ENCODE measurements at regions not wholly inside any gene's neighbourhood (a gene's known extent, or its start where the extent isn't known, plus 50 kb on each side); places are given as distances from the start of the nearest gene placed in this dataset.

- no peak for DNase-seq (ENCODE audit: low spot score)
These were observed 56.0 kb upstream of the OR5AK2 start for GRCh38 chr11:56932572-56933220.

- DNase-seq (ENCODE audit: low spot score), result no peak
These were observed 65.6 kb upstream of the OR5AK2 start for GRCh38 chr11:56923116-56923515.

GRCh38 chr11:56922421-56922820 lies 66.3 kb upstream of the OR5AK2 start:
- DNase-seq (ENCODE audit: low spot score), result no peak

- no peak for DNase-seq (ENCODE audit: low spot score)
These were observed 70.9 kb upstream of the OR5AK2 start for GRCh38 chr11:56917708-56918400.

GRCh38 chr11:56916587-56916986 lies 72.1 kb upstream of the OR5AK2 start:
- no peak for DNase-seq (ENCODE audit: low spot score)

- no peak for DNase-seq (ENCODE audit: low spot score)
These were observed 72.6 kb upstream of the OR5AK2 start for GRCh38 chr11:56916162-56916561.

- DNase-seq (ENCODE audit: low spot score), result no peak
These were observed 77.4 kb upstream of the OR5AK2 start for GRCh38 chr11:56911312-56911711.

DNA sequence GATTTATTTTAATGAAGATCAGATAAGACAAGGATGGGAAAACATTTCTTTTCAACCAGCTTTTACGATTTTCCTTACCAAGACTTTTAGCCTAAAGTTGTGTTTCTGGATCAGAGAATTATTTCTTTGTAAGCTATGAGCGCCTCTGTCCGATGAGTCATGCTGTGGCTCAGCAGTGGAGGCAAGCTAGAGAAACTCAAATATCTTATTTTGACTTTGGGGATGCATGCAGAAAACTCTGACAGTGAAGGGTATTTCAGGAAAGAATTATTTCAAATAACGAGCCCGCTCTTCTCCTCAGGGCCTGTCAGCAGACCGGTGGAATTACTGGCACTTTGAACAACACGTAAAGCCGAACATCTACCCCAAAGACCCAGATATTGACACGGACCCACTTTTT lies 77.9 kb upstream of the OR5AK2 start:
- DNase-seq (ENCODE audit: low spot score), result no peak

DNA sequence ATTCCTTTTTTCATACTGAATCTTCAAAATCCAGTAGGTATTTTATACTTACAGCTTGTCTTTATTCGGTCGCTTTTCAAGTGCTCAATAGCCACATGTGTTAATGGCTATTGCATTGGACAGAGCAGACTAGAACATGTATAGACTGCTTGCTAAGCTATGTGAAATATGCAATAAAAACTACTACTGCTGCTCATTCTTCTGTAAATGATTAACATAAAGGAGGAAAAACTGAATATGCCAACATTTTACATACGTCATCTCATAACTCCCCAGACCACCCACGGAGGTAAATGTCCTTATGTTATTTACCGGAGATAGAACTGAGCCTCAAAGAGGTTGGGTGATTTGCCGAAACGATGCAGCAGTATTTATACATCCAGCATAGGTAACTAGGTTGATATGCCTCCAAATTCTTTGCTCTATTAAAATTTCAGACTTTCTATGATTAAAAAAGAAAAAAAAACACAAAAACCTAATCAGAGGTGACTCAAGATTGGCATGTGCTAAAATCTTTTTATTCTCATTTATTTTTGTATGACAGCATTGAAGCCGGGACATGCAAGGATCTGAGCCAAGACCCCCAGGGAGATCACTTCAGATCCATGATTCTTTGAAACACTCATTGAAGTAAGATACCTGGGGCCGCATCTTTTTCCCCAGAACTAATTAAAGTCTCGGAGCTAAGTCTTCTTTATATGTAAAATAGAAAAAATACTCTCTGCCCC lies 78.5 kb upstream of the OR5AK2 start:
- DNase-seq (ENCODE audit: low spot score), result no peak

DNA sequence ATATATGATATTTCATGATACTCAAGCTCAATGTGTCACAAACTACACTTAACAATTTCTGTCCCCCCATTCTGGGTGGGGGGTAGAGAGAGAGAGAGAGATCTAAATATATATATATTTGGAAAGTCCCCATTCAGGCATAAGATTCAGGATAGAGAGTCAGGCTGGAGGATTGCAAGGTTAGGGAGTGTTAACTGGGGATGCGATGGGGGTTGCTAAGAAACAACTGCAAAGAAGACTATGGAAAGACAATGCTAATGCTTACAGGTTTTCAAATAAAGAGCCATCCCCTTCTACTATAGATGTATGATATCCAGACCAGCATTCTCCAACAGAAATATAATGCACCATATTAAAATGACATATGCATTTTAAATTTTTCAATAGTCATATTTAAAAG lies 79.2 kb upstream of the OR5AK2 start:
- DNase-seq (ENCODE audit: low spot score), result no peak

- no peak for DNase-seq (ENCODE audit: low spot score)
These were observed 79.6 kb upstream of the OR5AK2 start for GRCh38 chr11:56909080-56909479.

DNA sequence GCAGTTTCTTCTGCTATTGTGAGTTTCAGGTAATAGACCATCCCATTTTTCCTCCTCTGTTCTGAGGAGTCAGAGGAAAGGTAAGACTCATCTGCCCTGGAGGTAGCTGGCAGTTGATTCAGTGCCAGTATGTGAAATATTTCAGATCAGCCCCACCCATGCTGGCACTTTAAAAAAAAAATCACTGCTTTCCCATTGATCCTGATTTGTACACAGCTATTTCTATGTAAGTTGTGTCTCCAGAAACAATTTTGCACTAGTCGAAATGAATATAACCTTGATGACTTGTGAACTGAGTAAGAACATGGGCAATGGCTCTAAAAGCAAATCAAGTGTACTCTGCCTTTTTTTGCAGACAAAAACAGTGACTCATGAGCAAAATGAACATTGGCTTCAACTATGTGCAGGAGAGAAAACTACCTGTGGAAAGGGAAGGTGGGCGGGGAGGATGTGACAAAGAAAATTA lies 82.0 kb upstream of the OR5AK2 start:
- no peak for DNase-seq (ENCODE audit: low spot score)

DNA sequence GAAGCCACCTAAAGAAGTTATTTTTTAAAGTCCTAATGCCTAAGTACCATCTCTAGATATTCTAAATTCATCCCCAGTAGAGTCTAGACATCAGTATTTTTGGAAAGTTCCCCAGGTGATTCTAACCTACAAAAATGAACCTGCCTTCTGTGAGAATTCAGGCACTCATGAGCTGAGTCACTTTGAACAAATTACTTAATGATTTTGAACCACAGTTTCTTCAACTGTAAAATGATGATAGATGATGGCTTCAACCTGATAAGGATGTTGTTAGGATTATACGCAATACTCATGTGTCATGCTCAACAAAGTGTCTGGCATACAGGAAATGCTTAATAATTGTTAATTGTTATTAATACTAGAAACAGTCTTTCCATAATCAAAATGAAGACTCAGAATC lies 82.8 kb upstream of the OR5AK2 start:
- no peak for DNase-seq (ENCODE audit: low spot score)

- no peak for DNase-seq (ENCODE audit: low spot score)
These were observed 83.3 kb upstream of the OR5AK2 start for GRCh38 chr11:56905442-56905841.

- DNase-seq (ENCODE audit: low spot score), result no peak
These were observed 89.9 kb upstream of the OR5AK2 start for GRCh38 chr11:56898856-56899255.

GRCh38 chr11:56890584-56891305 lies 98.0 kb upstream of the OR5AK2 start:
- DNase-seq (ENCODE audit: low spot score), result no peak

DNA sequence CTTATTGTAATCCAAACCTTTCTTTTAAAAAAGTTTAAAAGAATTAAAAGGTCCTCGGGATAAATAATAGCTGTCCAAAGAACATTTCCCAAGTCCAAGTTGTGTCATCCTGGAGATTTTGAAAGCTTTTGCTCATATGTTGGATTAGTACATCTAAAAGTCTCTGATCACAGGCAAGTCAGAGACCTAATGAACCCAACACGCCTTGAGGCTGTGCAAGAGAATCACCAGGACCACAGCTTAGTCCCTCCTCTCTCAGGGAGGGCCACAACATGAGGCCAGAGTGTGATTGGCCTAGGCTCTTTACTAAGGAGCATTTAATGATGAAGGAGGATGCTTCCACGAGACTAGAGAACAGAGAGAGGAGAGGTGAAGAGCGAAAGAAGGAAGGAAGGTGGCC lies 98.7 kb upstream of the OR5AK2 start:
- DNase-seq (ENCODE audit: low spot score), result no peak

DNA sequence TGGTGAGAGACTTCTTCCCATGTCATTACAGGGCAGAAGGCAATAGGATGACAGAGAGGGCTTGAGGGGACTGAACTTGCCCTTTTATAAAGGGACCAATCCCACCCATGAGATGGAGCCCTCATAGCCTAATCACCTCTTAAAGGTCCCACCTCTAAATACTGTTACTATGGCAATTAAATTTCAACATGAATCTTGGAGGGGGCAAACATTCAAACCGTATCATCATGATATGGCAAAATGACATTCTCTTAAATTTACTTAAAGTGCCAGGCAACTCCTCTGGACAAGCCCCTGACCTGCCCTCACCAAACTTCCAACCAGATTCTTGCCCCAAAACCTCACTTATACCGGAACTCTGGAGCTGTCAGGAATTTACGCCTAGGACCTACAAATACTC lies 100.8 kb upstream of the OR5AK2 start:
- DNase-seq (ENCODE audit: low spot score), result no peak

GRCh38 chr11:56886455-56886854 lies 102.3 kb upstream of the OR5AK2 start:
- no peak for DNase-seq (ENCODE audit: low spot score)

DNA sequence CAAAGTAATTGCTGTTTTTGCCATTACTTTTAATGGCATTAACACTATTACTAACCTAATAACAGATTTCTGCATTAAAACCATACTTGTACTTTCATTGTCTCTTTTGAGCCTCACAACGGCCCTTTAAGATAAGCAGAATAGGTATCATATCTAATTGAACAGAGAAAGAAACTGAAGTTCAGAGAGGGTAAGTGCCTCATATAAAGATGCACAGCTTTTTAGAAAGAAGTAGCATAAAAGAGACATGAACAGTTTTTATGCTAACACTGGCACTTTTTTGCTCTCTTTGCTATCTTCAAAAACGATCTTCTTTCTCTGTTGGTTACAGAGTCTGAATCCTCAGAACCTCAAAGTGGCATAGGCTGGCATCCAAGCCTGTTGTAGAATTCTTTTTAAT lies 102.9 kb upstream of the OR5AK2 start:
- no peak for DNase-seq (ENCODE audit: low spot score)

GRCh38 chr11:56885177-56885576 lies 103.5 kb upstream of the OR5AK2 start:
- DNase-seq (ENCODE audit: low spot score), result no peak

DNA sequence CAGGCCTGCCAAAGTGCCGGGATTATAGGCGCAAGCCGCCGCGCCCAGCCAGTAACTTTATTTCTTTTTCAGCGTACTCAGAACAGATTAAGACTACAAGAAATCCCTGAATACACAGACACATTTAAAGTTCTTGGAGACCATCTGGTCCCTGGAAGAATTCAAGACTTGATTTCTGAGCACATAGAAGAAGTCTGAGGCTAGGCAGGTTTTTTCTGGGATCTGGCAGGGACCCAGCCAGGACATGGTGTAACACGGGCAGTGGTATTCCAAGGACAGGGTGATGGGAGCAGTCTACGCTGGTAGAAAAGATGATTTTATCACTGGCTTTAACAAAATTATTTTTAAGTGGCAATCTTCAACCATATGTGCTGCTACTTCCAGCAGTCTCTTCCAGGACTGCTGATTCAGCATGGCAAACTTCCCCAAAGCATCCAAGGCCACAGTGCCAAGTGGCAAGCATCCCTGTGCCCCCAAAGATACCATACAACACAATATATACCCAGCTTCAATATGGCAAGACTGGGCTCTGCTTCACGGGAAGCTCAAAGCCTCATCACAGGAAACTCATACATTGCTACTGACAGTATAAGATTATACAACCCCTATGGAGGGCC lies 105.2 kb upstream of the OR5AK2 start:
- DNase-seq (ENCODE audit: low spot score), result no peak
